Tibial nerve (tissue), 4 donors: ENCODE measurements at regions not wholly inside any gene's neighbourhood (a gene's known extent, or its start where the extent isn't known, plus 50 kb on each side); places are given as distances from the start of the nearest gene placed in this dataset.

Source experiments
- DNase-seq, 2 donors: peaks; one replicate each; pipeline ENCODE4 v3.0.0-alpha.2; 2019; ENCODE audit warnings: low spot score in 2 of 2
- H3K27ac ChIP-seq, 4 donors: fragments of 200-600 bp; sonication (generic) in 3 of 4; one replicate each; pipeline ENCODE4 v1.5.1; 2017 to 2019; ENCODE audit warnings: mild to moderate bottlenecking in 1 of 4
- H3K27me3 ChIP-seq, 2 donors: fragments of 200-600 bp; sonication (generic) in 1 of 2; one replicate each; pipeline versions ENCODE4 v1.5.1 to v1.6.0; 2017 to 2019
- H3K36me3 ChIP-seq, 3 donors: fragments of 200-600 bp; sonication (generic); one replicate each; pipeline ENCODE4 v1.5.1; 2018 to 2019
- H3K4me1 ChIP-seq, 4 donors: fragments of 200-600 bp; sonication (generic) in 3 of 4; one replicate each; pipeline ENCODE4 v1.5.1; 2017 to 2019
- H3K4me3 ChIP-seq, 4 donors: fragments of 200-600 bp; sonication (generic) in 3 of 4; one replicate each; pipeline ENCODE4 v1.5.1; 2017 to 2019; ENCODE audit warnings: mild to moderate bottlenecking in 1 of 4, moderate library complexity in 1 of 4
- H3K9me3 ChIP-seq, 4 donors: fragments of 200-600 bp; sonication (generic) in 3 of 4; one replicate each; pipeline ENCODE4 v1.5.1; 2017 to 2019
- CTCF ChIP-seq, 5 experiments: fragments of 200-600 bp in 3 of 5; fragments of 450-650 bp in 2 of 5; sonication (generic) in 3 of 5; IDR thresholded peaks; one replicate each; pipeline ENCODE4 v1.5.1; 2016 to 2019; ENCODE audit warnings: antibody characterized with exemption in 5 of 5, mild to moderate bottlenecking in 3 of 5, moderate library complexity in 2 of 5
- EP300 ChIP-seq, 2 donors: sonication (generic); formaldehyde crosslinking; IDR thresholded peaks; one replicate each; pipeline ENCODE4 v1.6.1; 2017; ENCODE audit warnings: antibody characterized with exemption in 2 of 2, mild to moderate bottlenecking in 1 of 2
- POLR2A ChIP-seq, 2 donors: fragments of 450-650 bp; IDR thresholded peaks; one replicate each; pipeline ENCODE4 v1.6.1; 2017; ENCODE audit warnings: antibody characterized with exemption in 2 of 2, mild to moderate bottlenecking in 2 of 2, moderate library complexity in 2 of 2
- WGBS, 2 donors: methylation state at CpG; one replicate each; pipeline ENCODE4 v1.1.5; 2018; 5-methylcytosine and 5-hydroxymethylcytosine counted together

DNA sequence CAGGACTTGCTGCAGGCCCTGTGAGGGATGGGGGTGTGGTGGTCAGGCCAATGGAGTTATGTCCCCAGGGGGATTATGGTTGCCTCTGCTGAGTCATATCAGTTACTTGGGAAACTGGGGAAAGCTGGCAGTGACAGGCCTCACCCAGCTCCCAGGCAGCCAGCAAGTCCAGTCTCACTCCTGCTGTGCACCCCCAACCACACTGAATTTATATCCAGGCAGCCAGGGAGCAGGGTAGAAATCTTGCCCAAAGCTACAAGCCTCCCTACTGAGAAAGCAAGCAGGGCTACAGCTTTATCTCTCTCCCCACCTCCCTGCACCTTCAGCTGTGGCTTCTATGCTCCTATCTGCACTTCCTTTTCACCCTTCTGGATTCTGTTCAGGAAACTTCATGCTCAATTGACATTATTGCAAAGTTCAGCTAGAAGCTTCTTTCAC, 2076.0 kb upstream of the CDH9 start:
- TF ChIP-seq EP300 (IDR thresholded peaks at IDR 0.05) (no peak), POLR2A (IDR thresholded peaks at IDR 0.05) (no peak), CTCF (IDR thresholded peaks at IDR 0.05) (no peak)
- no peaks in the 10 kb centered on the region for H3K4me1 ChIP-seq
- no peaks in the 10 kb centered on the region for H3K27me3 ChIP-seq
- no peaks in the 10 kb centered on the region for H3K36me3 ChIP-seq
- H3K9me3 ChIP-seq = peaks cover 0 to 13% (median 0%) of the 10 kb centered on the region in 4 donors
- H3K4me3 ChIP-seq = no peak overlapping the region
- no peak for DNase-seq
- H3K27ac ChIP-seq = no peak overlapping the region

DNA sequence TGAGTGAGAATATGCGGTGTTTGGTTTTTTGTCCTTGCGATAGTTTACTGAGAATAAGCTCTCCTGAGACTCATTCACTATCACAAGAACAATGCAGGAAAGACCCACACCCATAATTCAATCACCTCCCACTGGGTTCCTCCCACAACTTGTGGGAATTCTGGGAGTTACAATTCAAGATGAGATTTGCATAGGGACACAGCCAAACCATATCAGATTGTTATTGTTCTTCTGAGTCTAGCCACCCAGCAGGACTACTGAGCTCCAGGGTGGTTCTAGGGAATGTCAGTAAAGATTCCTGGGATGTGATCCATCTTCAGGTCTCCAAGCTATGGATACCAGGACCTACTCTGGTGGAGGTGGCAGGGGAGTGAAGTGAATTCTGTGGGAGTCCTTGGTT, 2075.1 kb upstream of the CDH9 start:
- DNase-seq = no peak
- 81 to 88% methylated on average over 2 of the region's 2 CpGs for WGBS, 2 donors
- TF ChIP-seq EP300 (IDR thresholded peaks at IDR 0.05) (no peak), CTCF (IDR thresholded peaks at IDR 0.05) (no peak), POLR2A (IDR thresholded peaks at IDR 0.05) (no peak)

DNA sequence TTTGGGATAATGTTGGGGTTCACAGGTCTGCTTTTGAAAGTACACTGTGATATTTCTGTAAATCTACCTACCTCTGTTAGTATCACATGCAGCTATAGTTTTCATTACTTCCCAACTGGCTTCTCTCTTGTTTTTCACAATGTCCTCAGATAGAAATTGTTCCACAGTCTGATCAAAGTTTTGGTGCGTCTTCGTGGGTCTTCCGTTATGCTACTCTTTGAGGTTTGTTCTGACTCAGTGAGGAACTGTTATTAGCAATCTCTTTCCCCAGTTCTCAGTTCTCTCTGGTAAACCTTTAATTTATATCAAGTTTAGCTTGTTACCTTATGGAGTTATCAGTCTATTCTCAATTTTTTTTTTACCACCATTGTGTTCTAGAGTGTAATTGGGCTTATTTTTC, 2061.2 kb upstream of the CDH9 start:
- Histone ChIP-seq H3K27ac (no peak overlapping the region), H3K36me3 (no peaks in the 10 kb centered on the region), H3K9me3 (no peaks in the 10 kb centered on the region), H3K4me3 (no peak overlapping the region), H3K27me3 (no peaks in the 10 kb centered on the region), H3K4me1 (no peaks in the 10 kb centered on the region)
- no peak for TF ChIP-seq CTCF (IDR thresholded peaks at IDR 0.05)
- no peak for TF ChIP-seq EP300 (IDR thresholded peaks at IDR 0.05)
- no peak for DNase-seq
- WGBS, 2 donors = 88 to 96% methylated on average over 3 of the region's 3 CpGs

More for the DNA sequence above, 2075.1 kb upstream of the CDH9 start:
- Histone ChIP-seq H3K27ac (no peak overlapping the region), H3K4me3 (no peak overlapping the region), H3K36me3 (no peaks in the 10 kb centered on the region), H3K4me1 (no peaks in the 10 kb centered on the region), H3K27me3 (no peaks in the 10 kb centered on the region), H3K9me3 (peaks cover 0 to 14% (median 0%) of the 10 kb centered on the region in 4 donors)

DNA sequence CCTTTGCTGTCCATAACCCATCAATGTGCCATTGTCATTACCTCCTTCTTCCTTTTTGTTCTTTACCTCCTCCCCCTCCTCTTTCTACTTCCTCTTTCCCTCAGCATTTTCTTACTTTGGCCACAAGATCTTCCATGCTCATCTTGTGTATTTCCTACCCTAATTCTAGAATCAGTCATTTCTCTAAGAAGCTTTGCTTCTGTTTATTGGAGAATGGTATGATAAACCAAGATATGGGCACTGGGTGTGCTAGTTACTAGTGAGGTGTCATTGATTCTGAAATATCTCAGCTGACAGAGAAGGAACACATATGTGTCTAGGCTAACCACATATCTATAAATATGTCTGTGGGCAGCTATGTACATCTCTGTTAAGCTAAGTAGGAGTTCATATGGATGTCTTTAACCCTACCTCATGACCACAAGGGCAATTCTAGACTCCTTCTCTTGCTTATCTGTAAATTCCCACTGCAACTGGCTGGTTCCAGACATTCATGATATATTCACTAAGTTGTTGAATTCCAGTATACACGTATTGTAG, 2051.3 kb upstream of the CDH9 start:
- H3K4me3 ChIP-seq = no peak overlapping the region
- DNase-seq = no peak
- H3K9me3 ChIP-seq = no peaks in the 10 kb centered on the region
- no peaks in the 10 kb centered on the region for H3K36me3 ChIP-seq
- TF ChIP-seq EP300 (IDR thresholded peaks at IDR 0.05) = no peak
- TF ChIP-seq CTCF (IDR thresholded peaks at IDR 0.05) = no peak
- TF ChIP-seq POLR2A (IDR thresholded peaks at IDR 0.05) = no peak
- H3K4me1 ChIP-seq = no peaks in the 10 kb centered on the region
- H3K27me3 ChIP-seq = no peaks in the 10 kb centered on the region
- 81 to 84% methylated on average over 1 of the region's 1 CpG for WGBS, 2 donors
- no peak overlapping the region for H3K27ac ChIP-seq

DNA sequence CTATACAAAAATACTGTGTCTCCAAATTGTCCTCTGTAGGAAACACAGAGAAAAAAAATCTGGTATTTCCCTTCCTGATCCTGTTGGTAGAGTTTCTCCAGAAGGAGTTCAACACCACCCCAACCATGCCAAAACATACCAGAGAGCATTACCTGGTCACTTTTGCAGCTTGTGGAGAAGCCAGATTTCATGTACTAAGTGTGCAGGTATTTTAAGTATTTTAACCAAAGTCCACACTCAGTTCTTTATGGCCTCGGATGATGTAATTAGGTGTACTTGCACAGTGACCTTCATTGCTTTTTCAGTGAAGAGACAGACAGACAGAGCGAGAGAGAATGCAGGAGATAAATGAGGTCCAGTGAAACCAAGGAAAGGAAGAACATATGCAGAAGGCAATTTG, 2046.8 kb upstream of the CDH9 start:
- WGBS, 2 donors = 79 to 80% methylated on average over 2 of the region's 2 CpGs
- TF ChIP-seq EP300 (IDR thresholded peaks at IDR 0.05) (no peak), CTCF (IDR thresholded peaks at IDR 0.05) (no peak), POLR2A (IDR thresholded peaks at IDR 0.05) (no peak)
- H3K4me1 ChIP-seq = no peaks in the 10 kb centered on the region
- no peaks in the 10 kb centered on the region for H3K27me3 ChIP-seq
- H3K9me3 ChIP-seq = no peaks in the 10 kb centered on the region
- H3K36me3 ChIP-seq = no peaks in the 10 kb centered on the region
- no peak overlapping the region for H3K27ac ChIP-seq
- no peak overlapping the region for H3K4me3 ChIP-seq
- no peak for DNase-seq
